Fibroblast of skin of right quadriceps (primary cell): ENCODE measurements at regions not wholly inside any gene's neighbourhood (a gene's known extent, or its start where the extent isn't known, plus 50 kb on each side); places are given as distances from the start of the nearest gene placed in this dataset.

Source experiments
- DNase-seq: peaks from one replicate; pipeline ENCODE4 v3.0.0-alpha.2; 2013

DNA sequence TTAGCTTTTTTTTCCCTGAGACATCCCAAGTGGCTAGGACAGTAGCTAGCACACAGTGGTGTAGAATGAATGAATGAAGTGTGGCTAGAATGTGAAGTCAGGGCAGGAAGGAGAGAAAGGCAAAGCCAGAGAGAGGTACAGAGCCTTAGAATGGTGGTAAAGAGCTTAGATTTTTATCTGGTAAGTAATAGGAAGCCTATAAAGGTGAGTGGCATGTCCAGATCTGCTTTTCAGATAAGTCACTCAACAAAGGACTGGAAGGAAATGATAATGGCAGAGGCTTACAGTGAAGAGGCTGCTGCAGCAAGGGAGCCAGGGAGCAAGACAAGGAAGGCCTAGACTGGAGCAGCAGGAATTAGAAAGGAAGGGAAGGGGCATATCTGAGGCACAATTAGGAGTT is 96.0 kb upstream of the PRDM1 start:
- DNase-seq: no peak

DNA sequence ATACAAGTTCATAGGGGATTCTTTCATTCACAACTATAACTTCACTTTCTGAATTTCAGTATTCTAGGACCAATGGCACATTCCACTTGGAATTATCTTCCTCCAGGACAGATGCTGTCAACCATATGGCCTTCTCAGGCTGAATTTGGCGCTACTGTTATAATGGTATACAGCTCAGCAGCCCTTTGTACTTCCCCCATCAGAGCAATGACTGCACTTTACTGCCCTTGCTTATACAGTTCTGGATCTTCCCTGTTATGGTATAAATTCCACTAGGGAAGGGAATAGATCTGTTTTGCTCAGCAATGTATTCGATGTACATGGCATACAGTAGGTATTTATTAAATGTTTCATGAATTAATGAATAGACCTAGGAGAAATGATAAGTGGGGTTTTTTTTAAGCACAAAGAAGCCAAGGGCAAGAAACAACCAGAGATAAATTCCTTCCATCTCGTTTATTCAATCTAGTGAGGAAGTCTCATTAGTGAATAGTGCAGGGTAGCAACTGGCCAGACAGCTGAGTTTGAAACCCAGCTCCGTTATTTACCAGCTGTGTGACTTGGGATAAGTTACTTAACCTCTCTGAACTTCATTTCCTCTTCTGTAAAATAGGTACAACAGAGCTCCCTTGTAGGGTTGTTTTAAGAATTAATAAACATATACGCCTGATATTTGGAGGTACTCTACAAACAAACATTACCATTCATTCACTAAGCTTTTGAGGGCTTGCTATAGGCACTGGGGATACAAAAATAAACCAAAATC is 97.1 kb upstream of the PRDM1 start:
- no peak for DNase-seq

DNA sequence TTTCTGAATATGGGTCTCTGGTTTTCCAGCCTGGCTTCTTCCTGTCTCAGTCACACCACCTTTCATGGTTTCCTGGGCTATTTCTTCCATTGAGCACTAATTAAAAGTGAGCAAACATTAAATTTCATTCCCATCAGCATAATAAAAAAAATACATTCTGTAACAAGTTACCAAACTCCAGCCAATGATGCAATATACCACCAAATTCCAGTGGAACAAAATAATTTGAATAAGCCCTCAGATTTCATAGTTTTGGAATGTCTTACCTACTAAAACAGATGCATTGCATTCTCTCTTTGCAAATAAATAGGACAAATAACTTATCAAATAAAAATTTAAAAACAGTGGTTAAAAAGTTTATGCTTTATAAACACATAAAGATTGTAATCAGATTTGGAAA is 97.8 kb upstream of the PRDM1 start:
- peak; percentile 68 for DNase-seq

- no peak for DNase-seq
These were observed 98.6 kb upstream of the PRDM1 start for GRCh38 chr6:105987516-105987915.

DNA sequence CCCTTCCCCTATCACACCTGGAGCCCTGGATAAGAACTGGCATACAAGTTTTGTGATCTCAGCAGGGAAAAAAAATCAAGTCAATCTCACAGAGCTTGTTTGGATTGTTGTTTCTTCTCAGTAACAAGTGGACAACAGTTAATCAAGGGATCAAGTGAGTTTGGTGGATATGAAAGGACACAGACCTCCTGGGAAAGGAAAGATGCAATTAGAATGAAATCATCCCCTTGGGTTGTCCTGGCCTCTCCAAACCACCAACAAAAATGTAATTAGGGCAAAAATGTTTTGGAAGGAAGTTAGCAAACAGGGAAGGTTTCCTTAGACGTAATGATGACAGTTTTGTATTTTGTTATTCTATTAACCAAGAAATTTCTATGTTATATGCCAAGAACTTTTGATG is 99.1 kb upstream of the PRDM1 start:
- peak; percentile 70 for DNase-seq

DNA sequence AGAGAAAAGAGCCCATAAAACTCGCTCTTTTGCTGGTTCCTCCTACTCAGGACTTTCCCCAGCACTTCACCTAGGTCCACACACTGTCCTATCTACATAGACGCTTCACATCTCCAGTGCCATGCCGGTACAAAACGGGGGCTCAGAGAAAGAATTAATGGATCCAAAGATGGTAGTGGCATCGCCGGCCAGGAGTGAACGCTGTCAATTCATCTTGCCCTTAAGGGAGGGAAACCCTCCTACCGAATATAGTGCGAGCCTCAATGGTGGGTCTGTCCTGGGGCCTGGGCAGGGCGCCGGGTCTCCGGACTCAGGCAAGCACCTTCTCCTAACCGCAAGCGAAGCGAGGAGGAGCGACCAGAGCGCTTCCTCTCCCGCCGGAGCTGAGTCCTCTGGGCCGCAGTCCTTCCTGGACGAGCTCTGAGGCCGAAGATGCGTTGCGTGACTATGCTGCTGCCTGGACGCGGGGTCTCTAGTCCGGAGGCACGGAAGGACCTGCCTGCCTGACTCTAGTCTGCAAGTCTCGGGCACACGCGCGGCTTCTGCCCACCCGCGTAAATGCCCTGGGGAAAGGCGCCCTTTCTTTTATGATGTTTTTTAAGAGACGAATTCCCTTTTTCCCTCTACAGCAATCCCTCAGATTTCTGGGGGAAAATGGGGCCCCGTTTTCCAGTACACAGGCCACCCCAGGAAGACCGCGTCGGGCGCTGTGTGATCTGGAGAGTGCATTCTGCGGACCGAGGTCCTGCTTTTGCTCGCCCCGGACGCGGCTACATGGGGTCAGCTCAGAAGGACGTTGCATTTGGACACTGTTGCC is 100.1 kb upstream of the PRDM1 start:
- no peak for DNase-seq

- no peak for DNase-seq
These were observed 100.9 kb upstream of the PRDM1 start for GRCh38 chr6:105985098-105985815.

GRCh38 chr6:105983763-105984162 is 102.4 kb upstream of the PRDM1 start:
- no peak for DNase-seq

DNA sequence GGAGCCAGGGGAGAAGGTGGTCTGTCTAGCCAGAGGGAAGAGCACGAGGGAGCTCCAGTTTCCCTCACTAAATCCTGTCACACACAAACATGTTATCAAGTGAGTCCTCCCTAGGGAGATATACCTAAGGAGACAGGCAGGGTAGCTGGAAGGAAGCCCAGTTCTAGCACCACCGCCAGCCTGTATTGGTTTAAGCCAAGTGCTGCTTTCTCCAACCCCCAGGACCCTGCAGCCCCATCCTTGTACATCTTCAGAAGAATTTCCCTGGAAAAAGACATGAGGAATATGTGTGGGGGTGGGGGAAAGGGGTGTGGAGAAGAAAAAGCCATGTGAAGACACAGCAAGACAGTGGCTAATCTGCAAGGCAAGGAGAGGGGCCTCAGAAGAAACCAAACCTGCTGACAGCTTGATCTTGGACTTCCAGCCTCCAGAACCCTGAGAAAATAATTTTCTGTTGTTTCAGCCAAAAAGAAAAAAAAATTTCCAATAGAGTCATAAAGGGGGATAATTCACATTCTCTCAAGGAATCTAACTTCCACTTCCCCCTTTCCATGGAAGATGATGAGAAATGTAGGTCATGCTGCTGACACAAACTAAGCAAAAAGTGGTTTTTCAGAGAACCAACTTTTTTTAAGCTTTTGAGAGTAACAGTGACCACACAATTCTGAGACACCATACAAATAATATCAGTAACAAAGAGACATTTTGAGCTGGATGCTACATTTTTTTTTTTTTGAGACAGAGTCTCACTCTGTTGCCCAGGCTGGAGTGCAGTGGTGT is 103.2 kb upstream of the PRDM1 start:
- DNase-seq: no peak

DNA sequence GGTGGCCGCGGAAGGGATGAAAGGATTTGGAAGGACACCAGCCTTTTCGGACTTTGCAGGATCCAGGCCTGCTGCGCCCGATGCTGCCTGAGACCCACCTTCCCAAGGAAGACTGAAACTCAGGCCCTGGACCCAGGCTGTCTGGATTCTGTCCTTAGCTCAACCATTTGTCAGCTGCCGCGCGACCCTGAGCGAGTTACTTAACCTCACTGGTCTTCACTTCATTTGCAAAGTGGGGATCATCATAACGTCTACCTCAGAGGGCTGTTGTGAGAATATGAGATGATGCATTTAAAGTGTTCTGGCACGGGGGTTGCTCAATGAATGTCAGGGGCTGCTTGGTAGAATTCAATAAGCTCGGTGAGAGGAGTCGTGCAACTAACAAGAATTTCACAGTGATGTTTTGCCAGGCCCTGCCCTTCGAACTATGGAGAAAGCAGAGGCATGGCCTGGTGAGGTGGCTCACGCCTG is 104.2 kb upstream of the PRDM1 start:
- no peak for DNase-seq

DNA sequence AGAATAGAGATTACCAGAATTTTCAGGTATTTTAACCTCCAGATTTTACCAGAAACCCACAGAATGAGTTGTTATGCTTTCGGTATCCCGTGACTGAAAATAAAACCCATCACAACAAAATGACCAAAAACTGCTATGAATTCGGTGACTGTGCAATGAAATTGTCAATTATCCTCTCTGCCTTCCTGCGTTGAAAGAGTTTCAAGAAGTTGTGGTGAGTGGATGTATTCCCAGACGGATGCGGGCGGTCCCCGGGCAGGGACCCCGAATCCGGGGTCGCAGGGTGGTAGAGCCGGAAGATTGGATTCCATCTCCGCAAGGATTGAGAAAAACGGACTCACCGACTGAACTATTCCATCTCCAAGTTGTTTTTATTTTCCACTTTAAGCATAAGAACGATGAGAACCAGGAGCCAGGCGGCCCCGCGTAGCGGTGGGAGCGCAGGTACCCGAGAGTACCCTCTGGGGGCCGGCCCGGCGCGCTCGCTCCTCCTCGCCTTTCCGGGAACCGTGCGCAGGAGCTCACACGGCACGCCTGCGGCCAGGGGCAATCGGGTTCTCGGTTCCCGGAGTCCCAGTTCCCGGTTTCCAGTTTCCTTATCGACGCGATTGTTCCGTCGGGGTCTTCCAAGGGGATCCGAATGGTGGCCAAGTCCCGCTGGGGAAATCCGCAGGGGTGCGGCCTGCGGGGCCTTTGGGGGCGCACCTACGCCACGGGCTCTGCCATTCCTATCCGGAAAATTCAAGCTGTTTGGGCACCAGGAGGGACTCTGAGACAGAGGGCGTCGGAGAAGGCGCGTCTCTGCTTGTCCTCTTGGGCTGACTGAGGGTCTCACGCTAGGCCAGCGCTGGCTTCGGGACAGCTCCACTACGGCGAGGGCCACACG is 104.9 kb upstream of the PRDM1 start:
- no peak for DNase-seq

GRCh38 chr6:105978974-105979373 is 107.2 kb upstream of the PRDM1 start:
- DNase-seq: no peak

GRCh38 chr6:105977934-105978504 is 108.1 kb upstream of the PRDM1 start:
- no peak for DNase-seq

- DNase-seq: no peak
These were observed 111.2 kb upstream of the PRDM1 start for GRCh38 chr6:105974986-105975385.

DNA sequence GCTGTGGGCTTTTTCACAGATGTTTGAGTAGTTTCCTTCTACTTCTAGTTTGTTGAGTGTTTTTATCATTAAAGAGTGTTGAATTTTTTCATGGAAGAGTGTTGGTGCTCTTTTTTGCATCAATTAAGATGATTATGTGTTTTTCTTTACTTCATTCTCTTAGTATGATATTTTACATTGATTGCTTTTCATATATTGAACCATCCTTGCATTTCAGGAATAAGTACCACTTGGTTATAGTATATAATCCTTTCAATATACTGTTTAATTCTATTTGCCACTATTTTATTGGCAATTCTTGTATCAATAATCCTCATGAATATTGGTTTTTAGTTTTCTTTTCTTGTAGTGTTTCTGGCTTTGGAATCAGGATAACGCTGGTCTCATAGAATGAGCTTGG is 113.7 kb upstream of the PRDM1 start:
- DNase-seq: no peak

- DNase-seq: no peak
These were observed 117.4 kb upstream of the PRDM1 start for GRCh38 chr6:105968603-105969333.

DNA sequence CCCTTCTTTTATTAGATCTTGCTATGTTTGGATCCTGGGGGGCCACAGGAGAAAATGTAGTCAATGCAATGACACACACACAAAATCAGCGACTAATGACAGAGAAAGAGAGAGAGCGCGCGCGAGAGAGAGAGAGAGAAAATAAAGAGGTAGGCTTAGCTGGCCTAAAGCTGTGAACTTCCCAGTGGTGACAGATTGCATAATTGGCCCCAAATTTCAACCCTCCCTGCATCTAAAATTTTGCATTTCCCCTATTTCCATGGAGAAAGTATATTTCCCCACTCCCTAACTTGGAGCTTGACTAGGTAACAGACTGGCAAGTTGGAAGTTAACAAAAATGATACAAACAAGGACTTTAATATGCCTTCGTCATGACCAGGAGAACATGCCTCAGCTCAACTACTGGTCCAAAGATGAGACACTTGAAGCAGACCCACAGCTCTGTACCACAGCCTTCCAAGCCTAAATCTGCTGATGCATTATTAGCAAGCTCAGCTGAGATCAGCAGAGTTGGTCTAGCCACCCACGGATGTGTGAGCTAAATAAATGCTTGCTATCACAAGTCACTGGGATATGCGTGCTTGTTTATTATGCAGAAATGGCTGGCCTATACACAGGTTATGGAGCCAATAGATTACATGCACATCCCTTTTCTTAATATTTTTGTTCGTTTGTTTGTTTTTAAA is 118.1 kb upstream of the PRDM1 start:
- DNase-seq: no peak

DNA sequence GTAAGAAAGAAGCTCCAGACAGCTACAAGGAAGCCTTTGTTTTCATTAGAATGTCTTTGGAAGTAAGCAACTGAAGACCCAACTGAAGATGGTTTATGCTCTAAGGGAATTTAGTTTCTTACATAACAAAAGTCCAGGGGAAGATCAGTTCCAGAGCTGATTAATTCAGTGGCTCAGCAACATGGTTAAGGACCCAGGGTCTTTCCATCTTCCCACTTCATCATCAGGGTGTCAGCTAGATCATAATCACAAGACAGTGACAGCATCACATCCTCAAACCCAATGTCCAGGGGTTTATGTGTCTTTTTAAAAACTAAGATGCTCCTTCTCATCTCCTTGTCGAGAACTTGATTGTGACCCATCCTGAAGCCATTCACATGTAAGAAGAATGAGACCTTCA is 119.7 kb upstream of the PRDM1 start:
- DNase-seq: no peak

GRCh38 chr6:105964979-105965760 is 121.0 kb upstream of the PRDM1 start:
- no peak for DNase-seq
